HL-60 (cell line): ENCODE measurements at regions not wholly inside any gene's neighbourhood (a gene's known extent, or its start where the extent isn't known, plus 50 kb on each side); places are given as distances from the start of the nearest gene placed in this dataset.

ENCODE experiments used
- DNase-seq, 2 experiments: peaks; one replicate each; pipeline ENCODE4 v3.0.0-alpha.2; 2010 to 2020; ENCODE audit warnings: low read depth in 1 of 2, low spot score in 1 of 2
- H3K27ac ChIP-seq: fragments of 250-450 bp; sonication (Bioruptor Pico); replicated peaks from 2 replicates; pipeline ENCODE4 v1.5.1; 2020; ENCODE audit warnings: mild to moderate bottlenecking, moderate library complexity
- H3K27me3 ChIP-seq: fragments of 250-450 bp; sonication (Bioruptor Pico); 2 replicates; pipeline ENCODE4 v1.5.1; 2021; ENCODE audit warnings: mild to moderate bottlenecking, moderate library complexity; ENCODE audit not compliant: insufficient read depth, poor library complexity, severe bottlenecking
- H3K4me3 ChIP-seq: replicated peaks from 2 replicates; pipeline ENCODE4 v1.5.1; 2011; ENCODE audit warnings: mild to moderate bottlenecking, control low read depth, low read length; ENCODE audit not compliant: insufficient read depth
- GABPA ChIP-seq: IDR thresholded peaks from 2 replicates; pipeline ENCODE4 v1.6.1; 2012; ENCODE audit warnings: low read depth
- POLR2AphosphoS5 ChIP-seq: IDR thresholded peaks from 2 replicates; pipeline ENCODE4 v1.6.1; 2012; ENCODE audit warnings: low read depth
- REST ChIP-seq: IDR thresholded peaks from 2 replicates; pipeline ENCODE4 v1.6.1; 2012; ENCODE audit warnings: low read depth; ENCODE audit not compliant: insufficient replicate concordance
- SPI1 ChIP-seq: IDR thresholded peaks from 2 replicates; pipeline ENCODE4 v1.6.1; 2012; ENCODE audit warnings: low read depth, mild to moderate bottlenecking, borderline replicate concordance
- TF ChIP-seq, protein P1 (sequence below): IDR thresholded peaks from one replicate; pipeline ENCODE4 v1.5.1; 2011; ENCODE audit warnings: low read length, control low read depth, inconsistent platforms; ENCODE audit not compliant: insufficient read depth

DNA sequence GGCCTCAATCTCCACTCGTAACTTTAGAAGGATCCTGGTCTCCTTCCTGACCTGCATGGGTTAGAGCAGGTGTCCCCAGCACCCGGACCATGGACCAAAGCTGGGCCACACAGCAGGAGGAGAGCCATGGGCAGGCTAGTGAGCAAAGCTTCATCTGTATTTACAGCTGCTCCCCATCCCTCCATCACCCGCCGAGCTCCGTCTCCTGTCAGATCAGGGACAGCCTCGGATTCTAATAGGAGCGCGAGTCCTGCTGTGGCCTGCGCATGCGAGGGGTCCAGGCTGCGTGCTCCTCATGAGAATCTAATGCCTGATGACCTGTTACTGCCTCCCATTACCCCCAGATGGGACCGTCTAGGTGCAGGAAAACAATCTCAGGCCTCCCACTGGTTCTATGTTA, 297.7 kb upstream of the SALL3 start:
- Histone ChIP-seq H3K27me3 (peaks cover 3% of the 10 kb centered on the region), H3K27ac (no peak overlapping the region), H3K4me3 (no peak overlapping the region)
- TF ChIP-seq SPI1 = no peak
- DNase-seq = no peak

- Histone ChIP-seq H3K27ac (no peak overlapping the region), H3K4me3 (no peak overlapping the region), H3K27me3 (peaks cover 3% of the 10 kb centered on the region)
- DNase-seq = no peak
- no peak for TF ChIP-seq REST
- no peak for TF ChIP-seq SPI1
- no peak for TF ChIP-seq POLR2AphosphoS5
- TF ChIP-seq GABPA = no peak
- TF ChIP-seq, protein P1, sequence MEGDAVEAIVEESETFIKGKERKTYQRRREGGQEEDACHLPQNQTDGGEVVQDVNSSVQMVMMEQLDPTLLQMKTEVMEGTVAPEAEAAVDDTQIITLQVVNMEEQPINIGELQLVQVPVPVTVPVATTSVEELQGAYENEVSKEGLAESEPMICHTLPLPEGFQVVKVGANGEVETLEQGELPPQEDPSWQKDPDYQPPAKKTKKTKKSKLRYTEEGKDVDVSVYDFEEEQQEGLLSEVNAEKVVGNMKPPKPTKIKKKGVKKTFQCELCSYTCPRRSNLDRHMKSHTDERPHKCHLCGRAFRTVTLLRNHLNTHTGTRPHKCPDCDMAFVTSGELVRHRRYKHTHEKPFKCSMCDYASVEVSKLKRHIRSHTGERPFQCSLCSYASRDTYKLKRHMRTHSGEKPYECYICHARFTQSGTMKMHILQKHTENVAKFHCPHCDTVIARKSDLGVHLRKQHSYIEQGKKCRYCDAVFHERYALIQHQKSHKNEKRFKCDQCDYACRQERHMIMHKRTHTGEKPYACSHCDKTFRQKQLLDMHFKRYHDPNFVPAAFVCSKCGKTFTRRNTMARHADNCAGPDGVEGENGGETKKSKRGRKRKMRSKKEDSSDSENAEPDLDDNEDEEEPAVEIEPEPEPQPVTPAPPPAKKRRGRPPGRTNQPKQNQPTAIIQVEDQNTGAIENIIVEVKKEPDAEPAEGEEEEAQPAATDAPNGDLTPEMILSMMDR = no peak
These were observed 296.9 kb upstream of the SALL3 start for GRCh38 chr18:78682716-78683115.

GRCh38 chr18:78683191-78684010, 296.2 kb upstream of the SALL3 start:
- peaks cover 3% of the 10 kb centered on the region for H3K27me3 ChIP-seq

More at GRCh38 chr18:78683191-78684010, 296.2 kb upstream of the SALL3 start:
- no peak overlapping the region for H3K4me3 ChIP-seq
- no peak overlapping the region for H3K27ac ChIP-seq
- no peak for DNase-seq
- TF ChIP-seq POLR2AphosphoS5 = no peak
- no peak for TF ChIP-seq GABPA
- TF ChIP-seq SPI1 = no peak
- TF ChIP-seq, protein P1 = no peak
- no peak for TF ChIP-seq REST
